ENCODE measurements at regions not wholly inside any gene's neighbourhood (a gene's known extent, or its start where the extent isn't known, plus 50 kb on each side); places are given as distances from the start of the nearest gene placed in this dataset.
"Not testable (repeated sequence)": the region's sequence is repeated elsewhere in the genome, so short reads cannot be mapped to it uniquely, and the experiment has no call there.

DNA sequence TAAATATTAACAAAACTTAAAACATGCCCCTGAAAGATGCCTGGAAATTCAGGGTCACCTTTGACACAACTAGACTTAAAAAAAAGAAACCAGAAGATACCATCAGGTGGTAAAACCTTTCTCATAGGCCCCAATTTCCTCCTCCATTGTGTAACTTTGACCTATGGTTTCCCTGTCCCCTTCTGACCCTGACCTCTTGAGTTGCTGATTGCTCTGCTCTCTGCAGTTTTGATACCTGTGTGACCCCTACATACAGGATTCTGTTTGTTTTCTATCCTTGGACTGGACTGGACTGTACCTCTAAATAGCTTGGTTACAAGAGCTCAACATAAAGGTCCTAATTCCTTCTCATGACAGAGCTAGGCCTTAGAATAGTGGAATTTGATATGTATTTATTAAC lies 220.6 kb downstream of the ZIC4 start:
- Histone ChIP-seq H3K27me3 (ENCODE audit: control insufficient read depth, insufficient read depth, low read length) (no peaks in the 10 kb centered on the region), H3K9me3 (ENCODE audit: control insufficient read depth, insufficient read depth, low read length) (no peaks in the 10 kb centered on the region), H3K4me1 (ENCODE audit: control insufficient read depth, insufficient read depth, low read length) (no peaks in the 10 kb centered on the region), H3K27ac (ENCODE audit: low read depth, low read length) (no peak overlapping the region), H3K36me3 (ENCODE audit: control insufficient read depth, insufficient read depth, low read length) (no peaks in the 10 kb centered on the region), H3K4me3 (ENCODE audit: low read depth, low read length) (no peak overlapping the region)
- no peak for DNase-seq (ENCODE audit: low read depth in 4 of 6, low spot score in 6 of 6)

DNA sequence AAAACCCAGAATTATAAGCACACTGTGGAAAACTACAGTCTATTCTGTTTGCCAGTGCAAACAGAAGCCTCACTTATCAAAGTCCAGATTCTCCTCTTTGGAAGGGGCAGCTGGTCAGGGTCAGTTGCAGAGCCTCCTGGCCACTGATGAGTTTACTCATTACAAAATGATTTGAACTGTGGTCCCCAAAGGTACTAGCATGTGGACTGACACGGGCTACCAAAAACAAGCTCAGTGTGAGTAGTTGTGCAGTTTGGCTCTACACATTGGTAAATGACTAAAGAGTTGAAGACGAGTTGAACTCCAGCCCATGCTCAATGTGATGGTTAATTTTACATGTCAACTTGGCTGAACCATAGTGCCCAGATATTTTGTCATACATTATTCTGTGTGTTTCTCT lies 221.5 kb downstream of the ZIC4 start:
- no peaks in the 10 kb centered on the region for H3K27me3 ChIP-seq (ENCODE audit: control insufficient read depth, insufficient read depth, low read length)
- no peak overlapping the region for H3K27ac ChIP-seq (ENCODE audit: low read depth, low read length)
- no peaks in the 10 kb centered on the region for H3K36me3 ChIP-seq (ENCODE audit: control insufficient read depth, insufficient read depth, low read length)
- 94% methylated on average over 2 of the region's 2 CpGs for whole genome bisulfite sequencing (ENCODE audit: insufficient coverage)
- no peaks in the 10 kb centered on the region for H3K9me3 ChIP-seq (ENCODE audit: control insufficient read depth, insufficient read depth, low read length)
- no peak for DNase-seq (ENCODE audit: low read depth in 4 of 6, low spot score in 6 of 6)
- H3K4me3 ChIP-seq (ENCODE audit: low read depth, low read length) = no peak overlapping the region
- H3K4me1 ChIP-seq (ENCODE audit: control insufficient read depth, insufficient read depth, low read length) = no peaks in the 10 kb centered on the region

DNA sequence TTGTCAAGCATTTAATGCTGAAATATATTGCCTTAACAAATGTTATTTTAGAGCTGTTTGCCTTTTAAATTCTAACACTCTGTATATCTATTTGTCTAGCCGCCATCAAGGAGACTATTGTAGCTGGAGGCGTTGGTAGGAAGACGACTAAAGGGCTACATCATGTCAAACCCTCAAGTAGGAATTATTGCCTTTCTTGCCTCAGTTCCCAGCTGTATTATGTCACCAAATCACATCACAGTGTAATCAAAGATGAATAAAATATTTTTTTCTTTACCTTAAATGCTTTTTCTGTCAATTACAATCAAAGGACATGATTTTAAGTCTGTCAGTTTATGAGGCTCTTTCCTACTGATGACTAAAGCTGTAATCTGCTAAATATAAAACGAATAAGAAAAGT lies 233.1 kb downstream of the ZIC4 start:
- H3K9me3 ChIP-seq (ENCODE audit: control insufficient read depth, insufficient read depth, low read length) = no peaks in the 10 kb centered on the region
- no peak overlapping the region for H3K27ac ChIP-seq (ENCODE audit: low read depth, low read length)
- no peaks in the 10 kb centered on the region for H3K27me3 ChIP-seq (ENCODE audit: control insufficient read depth, insufficient read depth, low read length)
- no peaks in the 10 kb centered on the region for H3K36me3 ChIP-seq (ENCODE audit: control insufficient read depth, insufficient read depth, low read length)
- no peak for DNase-seq (ENCODE audit: low read depth in 4 of 6, low spot score in 6 of 6)
- H3K4me1 ChIP-seq (ENCODE audit: control insufficient read depth, insufficient read depth, low read length) = no peaks in the 10 kb centered on the region
- no peak overlapping the region for H3K4me3 ChIP-seq (ENCODE audit: low read depth, low read length)
- WGBS (ENCODE audit: insufficient coverage) = no CpG with 5 or more reads among the region's 4 CpGs

DNA sequence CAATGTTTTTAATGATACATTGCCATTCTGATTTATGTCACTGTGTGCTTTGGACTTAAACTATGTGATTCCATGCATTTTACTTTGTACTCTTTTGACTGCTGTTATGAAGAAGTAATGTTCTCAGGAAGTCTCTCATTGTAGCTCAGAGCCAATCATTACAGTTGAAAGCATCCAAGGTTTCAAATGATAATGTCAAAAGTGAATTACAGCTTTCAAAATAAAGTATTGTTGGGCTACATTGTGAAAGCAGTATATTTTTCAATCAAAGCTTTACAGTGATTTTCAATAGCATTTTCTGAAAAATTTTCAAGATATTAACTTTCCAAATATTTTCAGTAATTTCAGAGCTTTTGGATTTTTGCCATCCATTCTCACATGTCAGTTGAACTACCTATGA lies 243.6 kb downstream of the ZIC4 start:
- no peak overlapping the region for H3K4me3 ChIP-seq (ENCODE audit: low read depth, low read length)
- no peaks in the 10 kb centered on the region for H3K4me1 ChIP-seq (ENCODE audit: control insufficient read depth, insufficient read depth, low read length)
- no peaks in the 10 kb centered on the region for H3K27me3 ChIP-seq (ENCODE audit: control insufficient read depth, insufficient read depth, low read length)
- H3K36me3 ChIP-seq (ENCODE audit: control insufficient read depth, insufficient read depth, low read length) = no peaks in the 10 kb centered on the region
- no peak overlapping the region for H3K27ac ChIP-seq (ENCODE audit: low read depth, low read length)
- no peak for DNase-seq (ENCODE audit: low read depth in 4 of 6, low spot score in 6 of 6)
- H3K9me3 ChIP-seq (ENCODE audit: control insufficient read depth, insufficient read depth, low read length) = no peaks in the 10 kb centered on the region

DNA sequence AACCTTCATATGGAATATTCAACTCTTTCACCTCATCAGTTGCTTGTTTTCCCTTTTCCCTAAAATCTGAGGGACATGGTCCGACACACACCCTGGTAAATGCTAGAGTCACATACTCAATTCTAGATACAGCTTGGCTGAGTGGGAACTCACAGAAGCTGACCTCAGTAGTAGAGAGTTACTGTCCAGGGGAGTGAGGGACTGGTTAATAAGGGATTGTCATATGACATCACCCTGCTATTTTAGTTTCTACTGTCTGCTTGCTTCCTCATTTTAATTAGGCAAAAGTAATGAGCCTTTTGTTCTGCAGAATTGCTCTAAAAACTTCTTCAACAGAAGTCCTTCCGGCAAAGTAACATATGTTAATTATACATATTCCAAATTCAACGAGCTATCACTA lies 244.5 kb downstream of the ZIC4 start:
- Histone ChIP-seq H3K4me3 (ENCODE audit: low read depth, low read length) (no peak overlapping the region), H3K27ac (ENCODE audit: low read depth, low read length) (no peak overlapping the region), H3K4me1 (ENCODE audit: control insufficient read depth, insufficient read depth, low read length) (no peaks in the 10 kb centered on the region), H3K27me3 (ENCODE audit: control insufficient read depth, insufficient read depth, low read length) (no peaks in the 10 kb centered on the region), H3K9me3 (ENCODE audit: control insufficient read depth, insufficient read depth, low read length) (no peaks in the 10 kb centered on the region), H3K36me3 (ENCODE audit: control insufficient read depth, insufficient read depth, low read length) (no peaks in the 10 kb centered on the region)
- no CpG with 5 or more reads among the region's 3 CpGs for WGBS (ENCODE audit: insufficient coverage)
- DNase-seq (ENCODE audit: low read depth in 4 of 6, low spot score in 6 of 6) = no peak

DNA sequence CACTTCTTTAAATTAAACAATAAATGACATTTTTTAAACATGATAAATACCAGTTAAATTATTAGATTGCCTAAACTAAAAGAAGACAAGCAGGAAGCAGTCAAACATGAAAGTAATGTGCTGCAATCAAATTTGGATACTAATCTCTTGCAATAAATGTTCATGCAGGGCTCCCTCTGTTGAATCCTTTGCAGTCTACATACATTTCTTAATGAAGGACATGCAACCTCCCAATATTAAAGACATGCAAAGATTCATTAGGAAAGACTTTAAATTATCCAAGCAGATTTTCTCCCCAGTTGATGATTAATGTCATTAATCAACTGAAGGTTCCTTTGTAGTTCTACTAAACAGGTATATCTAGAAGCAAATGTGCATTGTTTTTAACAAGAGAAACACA lies 245.4 kb downstream of the ZIC4 start:
- H3K27me3 ChIP-seq (ENCODE audit: control insufficient read depth, insufficient read depth, low read length) = no peaks in the 10 kb centered on the region
- H3K27ac ChIP-seq (ENCODE audit: low read depth, low read length) = no peak overlapping the region
- H3K4me3 ChIP-seq (ENCODE audit: low read depth, low read length) = no peak overlapping the region
- DNase-seq (ENCODE audit: low read depth in 4 of 6, low spot score in 6 of 6) = peak in 1 of 6 donors; percentile 53
- no peaks in the 10 kb centered on the region for H3K4me1 ChIP-seq (ENCODE audit: control insufficient read depth, insufficient read depth, low read length)
- H3K36me3 ChIP-seq (ENCODE audit: control insufficient read depth, insufficient read depth, low read length) = no peaks in the 10 kb centered on the region
- H3K9me3 ChIP-seq (ENCODE audit: control insufficient read depth, insufficient read depth, low read length) = no peaks in the 10 kb centered on the region

DNA sequence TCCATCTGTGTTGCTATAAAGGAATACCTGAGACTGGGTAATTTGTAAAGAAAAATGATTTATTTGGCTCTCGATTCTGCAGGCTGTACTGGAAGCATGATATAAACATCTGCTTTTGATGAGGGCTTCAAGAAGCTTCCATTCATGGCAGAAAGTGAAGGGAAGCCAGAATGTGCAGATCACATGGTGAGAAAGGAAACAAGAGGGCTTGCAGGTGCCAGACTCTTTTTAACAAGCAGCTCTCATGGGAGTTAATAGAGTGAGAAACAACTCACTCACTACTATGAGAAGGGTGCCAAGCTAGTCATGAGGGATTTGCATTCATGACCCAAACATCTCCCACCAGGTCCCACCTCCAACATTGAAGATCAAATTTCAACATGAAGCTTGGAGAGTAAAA lies 247.2 kb downstream of the ZIC4 start:
- no peak for DNase-seq (ENCODE audit: low read depth in 4 of 6, low spot score in 6 of 6)
- H3K36me3 ChIP-seq (ENCODE audit: control insufficient read depth, insufficient read depth, low read length) = no peaks in the 10 kb centered on the region
- no peak overlapping the region for H3K4me3 ChIP-seq (ENCODE audit: low read depth, low read length)
- H3K27me3 ChIP-seq (ENCODE audit: control insufficient read depth, insufficient read depth, low read length) = no peaks in the 10 kb centered on the region
- H3K9me3 ChIP-seq (ENCODE audit: control insufficient read depth, insufficient read depth, low read length) = peaks cover 2% of the 10 kb centered on the region
- 92% methylated on average over 1 of the region's 1 CpG for WGBS (ENCODE audit: insufficient coverage)
- no peaks in the 10 kb centered on the region for H3K4me1 ChIP-seq (ENCODE audit: control insufficient read depth, insufficient read depth, low read length)
- no peak overlapping the region for H3K27ac ChIP-seq (ENCODE audit: low read depth, low read length)

DNA sequence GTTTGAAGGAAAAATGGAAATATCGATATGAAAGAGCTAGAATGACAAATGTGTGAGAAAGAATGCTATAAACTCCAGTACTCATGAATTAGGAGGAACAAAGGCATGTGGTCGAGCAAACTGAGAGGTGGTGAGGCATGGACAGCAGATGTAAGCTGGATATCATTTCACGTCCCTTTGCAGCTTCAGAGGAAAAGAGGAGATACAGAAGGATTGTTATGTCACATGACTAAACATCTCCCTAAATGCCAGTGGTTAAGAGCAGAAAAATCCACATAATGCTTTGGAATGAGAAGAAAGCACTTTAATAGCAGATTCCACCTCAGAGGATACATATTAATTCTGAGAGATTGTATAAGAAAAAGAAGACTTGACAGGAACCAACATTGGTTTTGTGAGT lies 248.7 kb downstream of the ZIC4 start:
- Histone ChIP-seq H3K27me3 (ENCODE audit: control insufficient read depth, insufficient read depth, low read length) (no peaks in the 10 kb centered on the region), H3K27ac (ENCODE audit: low read depth, low read length) (no peak overlapping the region), H3K9me3 (ENCODE audit: control insufficient read depth, insufficient read depth, low read length) (peaks cover 2% of the 10 kb centered on the region), H3K36me3 (ENCODE audit: control insufficient read depth, insufficient read depth, low read length) (no peaks in the 10 kb centered on the region), H3K4me1 (ENCODE audit: control insufficient read depth, insufficient read depth, low read length) (no peaks in the 10 kb centered on the region), H3K4me3 (ENCODE audit: low read depth, low read length) (no peak overlapping the region)
- 94% methylated on average over 2 of the region's 3 CpGs for WGBS (ENCODE audit: insufficient coverage)
- no peak for DNase-seq (ENCODE audit: low read depth in 4 of 6, low spot score in 6 of 6)

DNA sequence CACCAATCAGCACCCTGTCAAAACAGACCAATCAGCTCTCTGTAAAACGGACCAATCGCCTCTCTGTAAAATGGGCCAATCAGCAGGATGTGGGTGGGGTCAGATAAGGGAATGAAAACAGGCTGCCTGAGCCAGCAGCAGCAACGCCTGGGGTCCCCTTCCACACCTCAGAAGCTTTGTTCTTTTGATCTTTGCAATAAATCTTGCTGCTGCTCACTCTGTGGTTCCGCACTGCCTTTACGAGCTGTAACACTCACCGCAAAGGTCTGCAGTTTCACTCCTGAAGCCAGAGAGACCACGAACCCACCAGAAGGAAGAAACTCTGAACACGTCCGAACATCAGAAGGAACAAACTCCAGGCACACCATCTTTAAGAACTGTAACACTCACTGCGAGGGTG lies 251.4 kb downstream of the ZIC4 start:
- DNase-seq (ENCODE audit: low read depth in 4 of 6, low spot score in 6 of 6); H3K36me3 ChIP-seq (ENCODE audit: control insufficient read depth, insufficient read depth, low read length); H3K4me3 ChIP-seq (ENCODE audit: low read depth, low read length); H3K27ac ChIP-seq (ENCODE audit: low read depth, low read length); H3K4me1 ChIP-seq (ENCODE audit: control insufficient read depth, insufficient read depth, low read length); H3K9me3 ChIP-seq (ENCODE audit: control insufficient read depth, insufficient read depth, low read length); H3K27me3 ChIP-seq (ENCODE audit: control insufficient read depth, insufficient read depth, low read length): not testable (repeated sequence)
- 96% methylated on average over 4 of the region's 10 CpGs for WGBS (ENCODE audit: insufficient coverage)

DNA sequence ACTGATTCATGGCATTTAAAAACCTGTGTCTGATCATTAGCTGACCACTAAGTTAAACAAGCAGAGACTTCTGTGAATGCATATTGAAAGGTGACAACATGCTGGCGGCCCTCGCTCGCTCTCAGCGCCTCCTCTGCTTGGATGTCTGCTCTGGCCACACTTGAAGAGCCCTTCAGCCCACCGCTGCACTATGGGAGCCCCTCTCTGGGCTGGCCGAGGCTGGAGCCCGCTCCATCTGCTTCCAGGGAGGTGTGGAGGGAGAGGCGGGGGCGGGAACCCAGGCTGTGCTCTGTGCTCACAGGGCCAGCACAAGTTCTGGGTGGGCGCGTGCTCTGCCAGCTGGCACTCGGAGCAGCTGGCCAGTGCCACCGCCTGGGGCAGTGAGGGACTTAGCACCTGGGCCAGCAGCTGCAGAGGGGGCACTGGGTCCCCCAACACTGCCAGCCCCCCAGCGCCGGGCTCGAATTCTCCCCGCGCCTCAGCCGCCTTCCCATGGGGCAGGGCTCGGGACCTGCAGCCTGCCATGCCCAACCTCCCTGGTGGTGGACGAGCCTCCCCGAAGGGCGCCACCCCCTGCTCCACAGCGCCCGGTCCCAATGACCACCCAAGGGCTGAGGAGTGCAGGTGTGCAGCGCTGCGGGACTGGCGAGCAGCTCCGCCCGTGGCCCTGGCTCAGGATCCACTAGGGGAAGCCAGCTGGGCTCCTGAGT lies 252.4 kb downstream of the ZIC4 start:
- no peak for DNase-seq (ENCODE audit: low read depth in 4 of 6, low spot score in 6 of 6)
- Histone ChIP-seq H3K4me1 (ENCODE audit: control insufficient read depth, insufficient read depth, low read length) (no peaks in the 10 kb centered on the region), H3K27me3 (ENCODE audit: control insufficient read depth, insufficient read depth, low read length) (no peaks in the 10 kb centered on the region), H3K27ac (ENCODE audit: low read depth, low read length) (no peak overlapping the region), H3K36me3 (ENCODE audit: control insufficient read depth, insufficient read depth, low read length) (no peaks in the 10 kb centered on the region), H3K9me3 (ENCODE audit: control insufficient read depth, insufficient read depth, low read length) (peaks cover 2% of the 10 kb centered on the region), H3K4me3 (ENCODE audit: low read depth, low read length) (no peak overlapping the region)
- 93% methylated on average over 23 of the region's 30 CpGs for WGBS (ENCODE audit: insufficient coverage)

Data from spinal cord (tissue), 9 donors.